Stimulated activated CD4-positive, alpha-beta T cell treated with anti-CD3 and anti-CD28 coated beads, Interleukin-12 subunit alpha, Interleukin-12 subunit beta, amount 100 ng/mL, for 48 hours (primary cell): ENCODE measurements at regions not wholly inside any gene's neighbourhood (a gene's known extent, or its start where the extent isn't known, plus 50 kb on each side); places are given as distances from the start of the nearest gene placed in this dataset.

Source experiments
- DNase-seq, 3 donors: peaks; one replicate each; pipeline ENCODE4 v3.0.0-alpha.2; 2020; ENCODE audit warnings: low read depth in 2 of 3, low spot score in 1 of 3

DNA sequence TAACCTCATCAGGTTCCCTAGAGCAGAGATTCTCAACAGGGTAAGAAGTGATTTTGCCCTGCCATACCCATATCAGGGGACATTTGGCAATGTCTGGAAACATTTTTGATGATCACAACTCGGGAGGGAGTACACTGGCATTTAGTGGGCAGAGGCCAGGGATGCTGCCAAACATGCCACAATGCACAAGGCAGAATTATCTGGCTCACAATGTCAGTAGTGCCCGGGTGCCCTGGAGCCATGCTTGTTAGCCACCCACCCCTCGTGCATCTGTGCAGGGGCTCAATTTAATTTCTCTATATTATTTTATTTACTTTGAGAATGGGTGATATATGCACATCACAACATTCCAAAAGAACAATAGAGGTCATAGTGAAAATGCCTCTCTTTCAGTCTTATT is 82.0 kb upstream of the DHX15 start:
- DNase-seq, result no peak

DNA sequence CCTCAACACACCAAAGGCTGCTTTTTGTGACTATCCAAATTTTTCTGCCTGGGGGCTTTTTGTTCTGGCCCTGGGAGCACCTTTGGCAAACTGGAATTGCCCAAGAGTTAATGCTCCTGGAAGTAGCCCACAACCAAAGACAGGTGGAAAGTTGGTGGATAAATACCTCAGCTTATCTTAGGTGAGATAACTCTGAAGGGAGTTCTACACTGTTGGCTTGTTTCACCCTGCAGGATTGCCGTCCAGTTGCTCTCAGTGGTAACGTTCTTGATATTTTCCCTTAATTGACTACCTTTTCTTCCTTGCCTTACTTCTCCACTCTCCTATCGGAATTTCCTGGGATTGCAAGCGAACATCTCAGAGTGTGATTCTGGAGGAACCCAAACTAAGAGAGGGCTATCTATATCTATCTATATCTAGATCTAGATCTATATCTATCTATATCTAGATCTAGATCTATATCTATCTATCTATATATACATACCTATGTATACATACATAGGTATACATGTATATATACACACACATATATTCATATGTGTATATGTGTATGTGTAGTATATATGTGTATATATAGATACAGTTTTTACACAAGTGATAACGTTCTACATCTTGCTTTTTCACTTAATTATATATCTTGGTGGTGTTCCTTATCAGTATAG is 82.6 kb upstream of the DHX15 start:
- DNase-seq, result no peak

DNA sequence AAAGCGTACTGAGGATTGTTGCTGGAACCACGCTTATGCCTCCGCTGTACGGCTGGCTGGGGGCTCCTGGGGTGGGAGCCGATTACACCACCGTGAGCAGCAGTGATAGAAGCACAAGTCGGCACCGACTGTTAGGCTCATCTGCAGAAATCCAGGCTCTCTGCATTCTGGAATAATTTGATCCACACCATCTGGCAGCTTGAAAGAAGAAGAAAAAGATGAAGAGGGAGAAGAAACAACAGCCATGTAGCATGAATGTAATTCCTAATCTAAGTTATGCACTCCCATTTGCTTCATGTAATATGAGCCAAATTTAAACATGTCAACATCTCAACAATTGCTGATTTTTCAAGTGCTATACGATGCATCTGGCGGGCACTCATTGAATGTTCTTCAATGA is 84.6 kb upstream of the DHX15 start:
- DNase-seq, result no peak

GRCh38 chr4:24669751-24670150 is 85.4 kb upstream of the DHX15 start:
- DNase-seq, result no peak

- no peak for DNase-seq
These were observed 87.5 kb upstream of the DHX15 start for GRCh38 chr4:24671849-24672248.

DNA sequence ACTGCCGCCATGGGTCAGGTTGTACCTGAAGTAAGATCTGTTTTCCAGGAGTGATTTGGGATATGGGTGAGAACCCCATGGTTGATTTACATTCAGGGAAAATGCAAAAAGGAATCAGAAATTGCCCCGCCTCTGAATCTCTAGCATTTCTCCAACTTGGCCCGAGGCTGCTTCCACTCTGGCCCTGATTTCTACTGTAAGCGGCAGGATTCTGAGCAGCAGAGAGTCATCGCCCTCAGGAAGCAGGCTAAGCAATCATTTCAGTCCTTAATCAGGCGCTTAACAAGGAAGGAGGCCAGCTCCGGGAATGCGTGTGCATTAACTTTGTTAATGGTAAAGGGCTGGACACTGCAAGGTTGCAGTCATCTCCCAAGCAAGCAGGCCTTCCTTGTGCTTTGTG is 88.5 kb upstream of the DHX15 start:
- DNase-seq, result no peak

DNA sequence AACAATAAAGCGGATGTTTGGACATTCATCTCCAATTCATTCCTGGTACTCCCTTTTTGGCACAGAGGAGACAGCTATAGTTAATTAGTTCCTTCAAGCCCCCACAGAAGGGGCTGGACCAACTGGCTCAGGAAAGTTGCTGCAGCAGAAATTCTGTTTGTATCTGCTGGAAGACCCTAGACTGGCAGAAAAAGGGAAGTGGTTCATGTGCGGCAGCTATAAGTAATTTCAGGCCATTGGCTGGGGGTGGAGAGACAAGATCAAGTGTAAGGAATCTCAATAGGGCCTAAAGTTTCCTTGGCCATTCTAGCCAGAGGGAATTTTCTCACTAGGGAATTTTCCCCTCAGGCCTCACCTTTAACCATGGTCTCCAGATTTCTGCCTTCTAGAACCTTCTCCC is 89.9 kb upstream of the DHX15 start:
- DNase-seq, result no peak

GRCh38 chr4:24675721-24676389 is 91.5 kb upstream of the DHX15 start:
- no peak for DNase-seq

GRCh38 chr4:24677909-24678308 is 93.6 kb upstream of the DHX15 start:
- DNase-seq, result no peak

- DNase-seq, result no peak
These were observed 96.5 kb upstream of the DHX15 start for GRCh38 chr4:24680746-24681448.

DNA sequence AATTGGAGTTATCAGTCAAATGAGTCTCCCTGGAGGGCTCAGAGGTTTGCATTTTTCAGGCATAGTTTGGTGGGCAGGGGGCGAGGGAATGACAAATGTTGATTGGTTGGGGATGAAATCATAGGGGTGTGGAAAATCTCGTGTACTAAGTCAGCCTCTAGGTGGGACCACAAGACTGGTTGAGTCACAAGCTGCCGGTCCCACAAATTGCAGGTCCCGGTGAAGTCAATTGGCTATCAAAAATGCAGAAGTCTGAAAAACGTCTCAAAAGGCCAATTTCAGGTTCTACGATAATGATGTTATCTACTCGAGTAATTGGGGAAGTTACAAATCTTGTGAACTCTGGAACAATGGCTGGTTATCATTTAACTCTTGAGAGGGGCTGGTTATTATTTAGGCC is 98.8 kb upstream of the DHX15 start:
- no peak for DNase-seq

- DNase-seq, result peak in 2 of 3 donors; percentile 3 to 9
These were observed 102.7 kb upstream of the DHX15 start for GRCh38 chr4:24686866-24687692.

GRCh38 chr4:24688453-24688852 is 104.1 kb upstream of the DHX15 start:
- no peak for DNase-seq

DNA sequence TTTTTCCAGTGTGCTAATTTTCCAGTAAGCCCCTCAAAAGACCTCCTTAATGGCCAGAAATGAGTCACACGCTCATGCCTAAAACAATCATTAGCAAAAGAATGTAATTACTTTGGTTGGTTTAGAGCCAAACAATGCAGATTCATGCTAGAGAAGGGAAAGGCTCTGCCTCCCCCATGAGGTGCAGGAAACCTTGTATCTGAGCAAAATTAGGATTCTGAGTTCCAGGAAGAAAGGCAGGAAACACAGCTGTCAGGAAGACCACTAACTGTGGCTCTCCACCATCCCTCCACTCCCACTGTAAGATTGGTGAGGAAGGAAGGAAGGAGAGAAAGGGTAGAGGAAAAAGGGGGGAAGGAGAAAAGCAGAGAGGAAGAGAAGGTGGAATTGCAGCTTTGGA is 104.9 kb upstream of the DHX15 start:
- no peak for DNase-seq

DNA sequence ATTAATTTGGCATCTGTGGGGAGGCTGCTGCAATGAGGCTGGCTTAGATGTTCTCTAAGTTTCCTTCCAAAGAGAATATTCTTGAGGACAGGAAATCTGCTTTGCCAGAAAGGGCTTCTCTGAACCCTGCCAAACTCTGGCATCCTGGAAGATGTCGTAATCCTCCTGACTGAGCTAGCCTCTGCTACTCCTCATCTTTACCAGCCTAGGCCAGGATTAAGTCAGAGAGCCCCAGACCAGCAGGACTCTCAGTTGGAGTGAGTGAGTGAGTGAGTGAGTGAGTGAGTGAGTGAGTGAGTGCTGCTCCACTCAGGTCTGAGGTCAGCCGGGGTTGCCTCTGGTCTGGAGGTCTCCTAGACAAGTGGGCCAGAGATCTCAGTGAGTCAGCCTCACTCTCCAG is 104.9 kb upstream of the SOD3 start:
- DNase-seq, result no peak

- no peak for DNase-seq
These were observed 101.7 kb upstream of the SOD3 start for GRCh38 chr4:24693636-24694035.

DNA sequence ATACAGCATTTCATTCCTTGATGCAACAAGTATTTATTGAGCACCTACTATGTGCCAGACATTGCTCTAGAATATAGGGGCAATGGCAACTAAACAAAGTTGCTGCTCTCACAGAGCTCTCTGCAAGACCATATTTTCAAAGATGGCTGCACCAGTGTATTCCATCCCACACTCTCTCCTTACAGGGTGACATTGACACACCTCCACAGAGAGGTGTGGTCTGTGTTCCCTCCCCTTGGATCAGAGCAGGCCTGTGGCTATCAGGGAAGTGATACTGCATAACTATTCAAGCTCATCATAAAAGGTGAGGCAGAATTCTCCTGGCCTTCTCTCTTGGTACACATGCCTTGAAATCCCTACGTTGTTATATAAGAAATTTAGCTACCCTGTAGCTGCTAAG is 95.3 kb upstream of the SOD3 start:
- no peak for DNase-seq

- no peak for DNase-seq
These were observed 93.7 kb upstream of the SOD3 start for GRCh38 chr4:24701683-24702082.

DNA sequence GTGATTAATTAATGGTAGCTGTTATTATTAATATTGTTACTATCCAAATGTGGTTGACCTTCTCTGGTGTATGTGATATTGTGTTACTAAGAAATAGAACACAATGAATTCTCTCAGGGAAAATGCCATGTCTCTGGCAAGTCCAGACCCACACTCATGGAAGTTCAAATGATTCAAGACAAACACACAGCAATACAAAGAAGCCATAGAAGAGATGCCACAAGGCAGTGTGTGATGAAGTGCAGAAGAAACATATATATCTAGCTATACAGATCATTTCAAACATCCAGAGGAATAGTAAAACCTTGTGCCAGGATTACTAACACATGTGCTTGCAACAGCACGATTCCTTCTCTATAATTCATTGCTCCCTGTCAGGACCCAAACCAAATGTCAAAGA is 93.1 kb upstream of the SOD3 start:
- DNase-seq, result no peak

DNA sequence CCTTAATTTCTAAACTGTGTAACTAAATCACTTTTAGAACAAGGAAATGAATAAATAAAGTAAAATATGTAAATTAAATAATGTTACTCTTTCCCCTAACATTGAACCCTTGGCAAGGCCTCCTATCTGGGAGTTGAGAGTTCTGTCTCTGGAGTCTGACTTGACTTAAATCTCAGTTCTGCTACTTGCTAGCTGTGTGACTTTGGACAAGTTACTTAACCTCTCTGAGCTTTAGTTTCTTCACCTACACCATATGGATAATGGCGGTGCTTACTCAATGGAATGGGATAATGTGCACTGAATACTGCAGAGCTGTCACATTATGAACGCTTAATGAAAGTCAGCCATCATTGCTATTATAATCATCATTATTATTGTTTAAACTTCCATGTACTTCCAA is 92.1 kb upstream of the SOD3 start:
- no peak for DNase-seq

DNA sequence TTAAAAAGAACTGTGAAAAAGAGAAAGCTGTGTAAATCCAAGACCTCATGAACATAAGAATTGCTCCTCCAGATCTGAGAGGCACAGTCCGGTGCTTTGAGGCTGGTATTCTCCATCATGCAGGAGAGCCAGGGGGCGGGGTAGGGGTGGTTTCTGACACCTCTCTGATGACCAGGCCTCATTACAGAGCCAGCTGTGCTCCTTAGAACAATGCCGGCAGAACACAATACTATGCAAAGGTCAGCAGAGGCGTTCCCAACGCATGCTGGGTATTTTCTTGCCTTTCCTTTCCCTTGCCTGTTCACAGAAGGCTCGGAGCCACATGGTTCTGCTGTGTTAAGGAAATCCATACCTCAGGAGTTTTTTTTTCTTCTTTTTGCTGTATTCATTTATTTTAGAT is 91.2 kb upstream of the SOD3 start:
- DNase-seq, result no peak
